ENCODE measurements at regions not wholly inside any gene's neighbourhood (a gene's known extent, or its start where the extent isn't known, plus 50 kb on each side); places are given as distances from the start of the nearest gene placed in this dataset.

DNA sequence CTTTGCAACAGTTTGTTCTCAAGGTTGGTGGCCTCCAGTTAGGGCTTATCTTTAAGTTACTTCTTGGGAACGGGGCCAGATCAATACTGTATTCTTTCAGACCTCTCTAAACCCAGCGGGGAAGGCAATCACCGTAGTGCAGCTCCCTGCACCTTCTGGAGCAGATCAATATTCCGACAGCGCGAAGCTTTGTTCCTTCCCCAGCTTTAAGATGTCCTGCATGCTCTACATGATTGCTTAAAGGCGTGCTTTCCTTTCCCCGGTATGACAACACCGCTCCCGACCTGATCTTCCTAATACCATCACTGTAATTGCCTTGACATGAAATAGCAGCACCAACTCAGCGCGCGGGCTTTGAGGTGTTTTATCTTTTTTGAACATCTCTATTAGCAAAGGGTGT is 755.2 kb downstream of the NR2F2 start:
- Histone ChIP-seq H3K27ac (ENCODE audit: low read length) (no peak overlapping the region), H3K4me3 (ENCODE audit: low read length) (no peak overlapping the region), H3K4me1 (ENCODE audit: control insufficient read depth, low read depth, low read length) (no peaks in the 10 kb centered on the region), H3K9ac (ENCODE audit: low read length) (no peak overlapping the region), H3K27me3 (ENCODE audit: control insufficient read depth, insufficient read depth, low read length) (no peaks in the 10 kb centered on the region), H3K9me3 (ENCODE audit: control insufficient read depth, low read depth, low read length) (no peaks in the 10 kb centered on the region), H3K36me3 (ENCODE audit: control insufficient read depth, low read depth, low read length) (no peaks in the 10 kb centered on the region)

- H3K9me3 ChIP-seq (ENCODE audit: control insufficient read depth, low read depth, low read length) = no peaks in the 10 kb centered on the region
- no peak overlapping the region for H3K27ac ChIP-seq (ENCODE audit: low read length)
- no peak overlapping the region for H3K4me3 ChIP-seq (ENCODE audit: low read length)
- H3K36me3 ChIP-seq (ENCODE audit: control insufficient read depth, low read depth, low read length) = no peaks in the 10 kb centered on the region
- no peaks in the 10 kb centered on the region for H3K27me3 ChIP-seq (ENCODE audit: control insufficient read depth, insufficient read depth, low read length)
- no peak overlapping the region for H3K9ac ChIP-seq (ENCODE audit: low read length)
- H3K4me1 ChIP-seq (ENCODE audit: control insufficient read depth, low read depth, low read length) = no peaks in the 10 kb centered on the region
These were observed 756.7 kb downstream of the NR2F2 start for GRCh38 chr15:97087006-97087741.

- Histone ChIP-seq H3K4me1 (ENCODE audit: control insufficient read depth, low read depth, low read length) (no peaks in the 10 kb centered on the region), H3K4me3 (ENCODE audit: low read length) (no peak overlapping the region), H3K9me3 (ENCODE audit: control insufficient read depth, low read depth, low read length) (no peaks in the 10 kb centered on the region), H3K9ac (ENCODE audit: low read length) (no peak overlapping the region), H3K36me3 (ENCODE audit: control insufficient read depth, low read depth, low read length) (no peaks in the 10 kb centered on the region), H3K27ac (ENCODE audit: low read length) (no peak overlapping the region), H3K27me3 (ENCODE audit: control insufficient read depth, insufficient read depth, low read length) (no peaks in the 10 kb centered on the region)
These were observed 760.6 kb downstream of the NR2F2 start for GRCh38 chr15:97091093-97091492.

- H3K27me3 ChIP-seq (ENCODE audit: control insufficient read depth, insufficient read depth, low read length) = no peaks in the 10 kb centered on the region
- H3K4me1 ChIP-seq (ENCODE audit: control insufficient read depth, low read depth, low read length) = no peaks in the 10 kb centered on the region
- H3K36me3 ChIP-seq (ENCODE audit: control insufficient read depth, low read depth, low read length) = no peaks in the 10 kb centered on the region
- H3K27ac ChIP-seq (ENCODE audit: low read length) = no peak overlapping the region
- no peaks in the 10 kb centered on the region for H3K9me3 ChIP-seq (ENCODE audit: control insufficient read depth, low read depth, low read length)
- no peak overlapping the region for H3K4me3 ChIP-seq (ENCODE audit: low read length)
- H3K9ac ChIP-seq (ENCODE audit: low read length) = no peak overlapping the region
These were observed 762.2 kb downstream of the NR2F2 start for GRCh38 chr15:97092656-97093055.

GRCh38 chr15:97096303-97096835 is 765.9 kb downstream of the NR2F2 start:
- no peak overlapping the region for H3K4me3 ChIP-seq (ENCODE audit: low read length)
- no peaks in the 10 kb centered on the region for H3K36me3 ChIP-seq (ENCODE audit: control insufficient read depth, low read depth, low read length)

GRCh38 chr15:97099040-97099439 is 768.5 kb downstream of the NR2F2 start:
- H3K36me3 ChIP-seq (ENCODE audit: control insufficient read depth, low read depth, low read length) = no peaks in the 10 kb centered on the region
- H3K4me1 ChIP-seq (ENCODE audit: control insufficient read depth, low read depth, low read length) = no peaks in the 10 kb centered on the region
- no peak overlapping the region for H3K4me3 ChIP-seq (ENCODE audit: low read length)
- no peak overlapping the region for H3K9ac ChIP-seq (ENCODE audit: low read length)
- H3K9me3 ChIP-seq (ENCODE audit: control insufficient read depth, low read depth, low read length) = no peaks in the 10 kb centered on the region
- no peak overlapping the region for H3K27ac ChIP-seq (ENCODE audit: low read length)
- no peaks in the 10 kb centered on the region for H3K27me3 ChIP-seq (ENCODE audit: control insufficient read depth, insufficient read depth, low read length)

More at GRCh38 chr15:97096303-97096835, 765.9 kb downstream of the NR2F2 start:
- Histone ChIP-seq H3K27me3 (ENCODE audit: control insufficient read depth, insufficient read depth, low read length) (no peaks in the 10 kb centered on the region), H3K27ac (ENCODE audit: low read length) (no peak overlapping the region), H3K4me1 (ENCODE audit: control insufficient read depth, low read depth, low read length) (no peaks in the 10 kb centered on the region), H3K9me3 (ENCODE audit: control insufficient read depth, low read depth, low read length) (no peaks in the 10 kb centered on the region), H3K9ac (ENCODE audit: low read length) (no peak overlapping the region)

DNA sequence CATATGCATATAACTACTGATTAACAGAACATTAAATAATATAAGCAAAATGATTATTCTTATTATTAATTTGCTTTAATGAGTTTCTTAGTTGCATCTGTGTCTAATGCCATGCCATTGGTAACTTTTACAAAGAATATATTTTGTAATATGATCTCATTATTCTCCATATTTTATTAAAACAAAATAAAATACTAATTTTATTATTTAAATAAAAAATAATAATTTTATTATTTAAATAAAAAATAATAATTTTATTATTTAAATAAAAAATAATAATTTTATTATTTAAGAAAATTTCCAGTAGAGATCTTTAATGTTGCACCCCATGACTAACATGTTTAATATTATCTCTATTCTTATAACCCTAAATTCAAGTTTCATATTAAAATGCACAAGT is 771.1 kb downstream of the NR2F2 start:
- H3K27me3 ChIP-seq (ENCODE audit: control insufficient read depth, insufficient read depth, low read length) = no peaks in the 10 kb centered on the region

GRCh38 chr15:97114900-97115760 is 784.6 kb downstream of the NR2F2 start:
- no peaks in the 10 kb centered on the region for H3K27me3 ChIP-seq (ENCODE audit: control insufficient read depth, insufficient read depth, low read length)
- no peaks in the 10 kb centered on the region for H3K4me1 ChIP-seq (ENCODE audit: control insufficient read depth, low read depth, low read length)
- no peak overlapping the region for H3K9ac ChIP-seq (ENCODE audit: low read length)
- H3K4me3 ChIP-seq (ENCODE audit: low read length) = no peak overlapping the region
- no peak overlapping the region for H3K27ac ChIP-seq (ENCODE audit: low read length)
- no peaks in the 10 kb centered on the region for H3K9me3 ChIP-seq (ENCODE audit: control insufficient read depth, low read depth, low read length)
- H3K36me3 ChIP-seq (ENCODE audit: control insufficient read depth, low read depth, low read length) = no peaks in the 10 kb centered on the region

More for the DNA sequence above, 771.1 kb downstream of the NR2F2 start:
- no peaks in the 10 kb centered on the region for H3K36me3 ChIP-seq (ENCODE audit: control insufficient read depth, low read depth, low read length)
- no peak overlapping the region for H3K4me3 ChIP-seq (ENCODE audit: low read length)
- H3K4me1 ChIP-seq (ENCODE audit: control insufficient read depth, low read depth, low read length) = no peaks in the 10 kb centered on the region
- H3K9me3 ChIP-seq (ENCODE audit: control insufficient read depth, low read depth, low read length) = no peaks in the 10 kb centered on the region
- H3K27ac ChIP-seq (ENCODE audit: low read length) = no peak overlapping the region
- H3K9ac ChIP-seq (ENCODE audit: low read length) = no peak overlapping the region

GRCh38 chr15:97115761-97116070 is 785.2 kb downstream of the NR2F2 start:
- H3K4me1 ChIP-seq (ENCODE audit: control insufficient read depth, low read depth, low read length) = no peaks in the 10 kb centered on the region
- H3K36me3 ChIP-seq (ENCODE audit: control insufficient read depth, low read depth, low read length) = no peaks in the 10 kb centered on the region
- no peaks in the 10 kb centered on the region for H3K9me3 ChIP-seq (ENCODE audit: control insufficient read depth, low read depth, low read length)
- H3K4me3 ChIP-seq (ENCODE audit: low read length) = no peak overlapping the region
- no peak overlapping the region for H3K27ac ChIP-seq (ENCODE audit: low read length)
- H3K27me3 ChIP-seq (ENCODE audit: control insufficient read depth, insufficient read depth, low read length) = no peaks in the 10 kb centered on the region
- no peak overlapping the region for H3K9ac ChIP-seq (ENCODE audit: low read length)

- Histone ChIP-seq H3K4me1 (ENCODE audit: control insufficient read depth, low read depth, low read length) (no peaks in the 10 kb centered on the region), H3K4me3 (ENCODE audit: low read length) (no peak overlapping the region), H3K9ac (ENCODE audit: low read length) (no peak overlapping the region), H3K36me3 (ENCODE audit: control insufficient read depth, low read depth, low read length) (no peaks in the 10 kb centered on the region), H3K27me3 (ENCODE audit: control insufficient read depth, insufficient read depth, low read length) (no peaks in the 10 kb centered on the region), H3K9me3 (ENCODE audit: control insufficient read depth, low read depth, low read length) (no peaks in the 10 kb centered on the region), H3K27ac (ENCODE audit: low read length) (no peak overlapping the region)
These were observed 794.3 kb downstream of the NR2F2 start for GRCh38 chr15:97124790-97125189.

DNA sequence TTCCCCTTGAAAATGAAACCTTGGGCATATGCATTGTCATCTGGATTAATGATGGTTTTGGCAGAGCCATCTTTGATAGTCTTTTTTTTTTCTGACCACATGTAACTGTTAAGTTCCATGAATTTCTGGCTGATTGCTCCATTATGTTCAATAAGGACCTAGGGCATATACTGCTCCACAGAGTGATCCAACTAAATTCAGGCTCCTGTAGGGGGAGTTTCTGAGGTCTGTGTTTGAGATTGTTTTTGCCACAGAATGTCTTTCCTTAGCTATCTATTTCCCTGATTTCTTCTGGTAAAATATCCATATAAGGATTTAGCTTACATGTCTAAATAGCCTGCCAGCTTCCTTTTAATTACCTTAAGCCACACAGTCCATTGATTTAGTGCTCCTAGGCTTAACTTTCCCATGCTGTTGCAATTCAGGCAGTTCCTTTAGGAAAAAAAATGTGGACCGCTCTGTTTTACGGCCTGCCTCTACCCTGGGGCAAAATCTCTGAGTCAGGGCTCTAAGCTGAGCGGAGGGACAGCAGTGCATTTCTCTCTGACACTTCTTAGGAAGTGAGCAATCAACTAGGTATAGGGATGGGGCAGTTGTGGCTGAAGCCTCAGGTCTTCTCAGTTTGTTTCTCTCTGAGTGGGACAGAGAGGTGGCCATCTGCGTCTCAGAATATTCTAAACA is 796.2 kb downstream of the NR2F2 start:
- Histone ChIP-seq H3K4me3 (ENCODE audit: low read length) (no peak overlapping the region), H3K4me1 (ENCODE audit: control insufficient read depth, low read depth, low read length) (no peaks in the 10 kb centered on the region), H3K27ac (ENCODE audit: low read length) (no peak overlapping the region), H3K9me3 (ENCODE audit: control insufficient read depth, low read depth, low read length) (no peaks in the 10 kb centered on the region), H3K9ac (ENCODE audit: low read length) (no peak overlapping the region), H3K27me3 (ENCODE audit: control insufficient read depth, insufficient read depth, low read length) (no peaks in the 10 kb centered on the region), H3K36me3 (ENCODE audit: control insufficient read depth, low read depth, low read length) (no peaks in the 10 kb centered on the region)

Measured in iPS-18a (cell line).